Hematopoietic multipotent progenitor cell treated with erythropoietin and hydrocortisone succinate and interleukin-3 and kit ligand, for 17 days (in vitro differentiated cells): ENCODE measurements at regions not wholly inside any gene's neighbourhood (a gene's known extent, or its start where the extent isn't known, plus 50 kb on each side); places are given as distances from the start of the nearest gene placed in this dataset.
"Not testable (repeated sequence)": the region's sequence is repeated elsewhere in the genome, so short reads cannot be mapped to it uniquely, and the experiment has no call there.

Experiments used
- DNase-seq: peaks from one replicate; pipeline ENCODE4 v3.0.0-alpha.2; 2015; ENCODE audit warnings: low spot score

GRCh38 chr4:66157594-66157993 lies 487.3 kb upstream of the EPHA5 start:
- DNase-seq: no peak

GRCh38 chr4:66130042-66130441 lies 459.8 kb upstream of the EPHA5 start:
- no peak for DNase-seq

GRCh38 chr4:66123831-66124413 lies 453.6 kb upstream of the EPHA5 start:
- no peak for DNase-seq

- DNase-seq: no peak
Observed at GRCh38 chr4:66123190-66123589, 452.9 kb upstream of the EPHA5 start.

- not testable (repeated sequence) for DNase-seq
Observed at GRCh38 chr4:66115231-66115630, 444.9 kb upstream of the EPHA5 start.

GRCh38 chr4:66108898-66109297 lies 438.6 kb upstream of the EPHA5 start:
- no peak for DNase-seq

GRCh38 chr4:66097218-66097617 lies 426.9 kb upstream of the EPHA5 start:
- DNase-seq: no peak

- DNase-seq: no peak
Observed at GRCh38 chr4:66095065-66095464, 424.8 kb upstream of the EPHA5 start.

GRCh38 chr4:66094070-66094469 lies 423.8 kb upstream of the EPHA5 start:
- DNase-seq: no peak

- no peak for DNase-seq
Observed at GRCh38 chr4:66091786-66092185, 421.5 kb upstream of the EPHA5 start.

- DNase-seq: no peak
Observed at GRCh38 chr4:66073961-66074360, 403.7 kb upstream of the EPHA5 start.

GRCh38 chr4:66071911-66072310 lies 401.6 kb upstream of the EPHA5 start:
- DNase-seq: no peak

GRCh38 chr4:66062921-66063320 lies 392.6 kb upstream of the EPHA5 start:
- no peak for DNase-seq

- no peak for DNase-seq
Observed at GRCh38 chr4:66062044-66062443, 391.8 kb upstream of the EPHA5 start.

GRCh38 chr4:66059556-66059955 lies 389.3 kb upstream of the EPHA5 start:
- no peak for DNase-seq

GRCh38 chr4:66059136-66059535 lies 388.8 kb upstream of the EPHA5 start:
- no peak for DNase-seq

GRCh38 chr4:66055999-66056398 lies 385.7 kb upstream of the EPHA5 start:
- DNase-seq: no peak

- DNase-seq: no peak
Observed at GRCh38 chr4:66052426-66052825, 382.1 kb upstream of the EPHA5 start.

GRCh38 chr4:66048861-66049260 lies 378.6 kb upstream of the EPHA5 start:
- no peak for DNase-seq

GRCh38 chr4:66045913-66046312 lies 375.6 kb upstream of the EPHA5 start:
- DNase-seq: no peak

- no peak for DNase-seq
Observed at GRCh38 chr4:66035701-66036100, 365.4 kb upstream of the EPHA5 start.

- DNase-seq: no peak
Observed at GRCh38 chr4:66034671-66035070, 364.4 kb upstream of the EPHA5 start.

GRCh38 chr4:66034262-66034661 lies 364.0 kb upstream of the EPHA5 start:
- no peak for DNase-seq

GRCh38 chr4:66032571-66032970 lies 362.3 kb upstream of the EPHA5 start:
- DNase-seq: no peak

- DNase-seq: no peak
Observed at GRCh38 chr4:66028668-66029067, 358.4 kb upstream of the EPHA5 start.
